Heart right ventricle (tissue), 16 donors: ENCODE measurements at regions not wholly inside any gene's neighbourhood (a gene's known extent, or its start where the extent isn't known, plus 50 kb on each side); places are given as distances from the start of the nearest gene placed in this dataset.

ENCODE experiments used
- ATAC-seq, 8 donors: fragments of 200-7000 bp; cut with Tn5 transposase; one replicate each; pipeline ENCODE4 v1.9.1; 2020; ENCODE audit warnings: mild to moderate bottlenecking in 8 of 8, moderate library complexity in 8 of 8, moderate number of reproducible peaks in 1 of 8
- DNase-seq, 2 donors: peaks; one replicate each; pipeline ENCODE4 v3.0.0-alpha.2; 2020
- H3K27ac ChIP-seq, 10 donors: fragments of 200-600 bp; sonication (generic) in 2 of 10; one replicate each; pipeline versions ENCODE4 v1.5.0 to v1.8.0; 2020 to 2022; ENCODE audit warnings: mild to moderate bottlenecking in 3 of 10
- H3K27me3 ChIP-seq, 7 donors: fragments of 200-600 bp; one replicate each; pipeline ENCODE4 v1.8.0; 2021 to 2022; ENCODE audit warnings: mild to moderate bottlenecking in 2 of 7
- H3K36me3 ChIP-seq, 9 donors: fragments of 200-600 bp; sonication (generic) in 1 of 9; one replicate each; pipeline versions ENCODE4 v1.5.0 to v1.8.0; 2020 to 2022; ENCODE audit warnings: mild to moderate bottlenecking in 2 of 9
- H3K4me1 ChIP-seq, 9 donors: fragments of 200-600 bp; sonication (generic) in 1 of 9; one replicate each; pipeline versions ENCODE4 v1.5.0 to v1.8.0; 2020 to 2022; ENCODE audit warnings: mild to moderate bottlenecking in 4 of 9
- H3K4me3 ChIP-seq, 10 donors: fragments of 200-600 bp; sonication (generic) in 2 of 10; one replicate each; pipeline versions ENCODE4 v1.5.0 to v1.8.0; 2020 to 2022; ENCODE audit warnings: mild to moderate bottlenecking in 7 of 10, moderate library complexity in 2 of 10
- H3K9me3 ChIP-seq, 11 donors: fragments of 200-600 bp in 10 of 11; sonication (generic) in 2 of 11; one replicate each; pipeline versions ENCODE4 v1.5.0 to v1.8.0; 2013 to 2022; ENCODE audit warnings: mild to moderate bottlenecking in 2 of 11, control low read depth in 1 of 11, moderate library complexity in 1 of 11
- WGBS, 2 donors: extraction: QIAGEN DNeasy Blood & Tissue Kit; methylation state at CpG; one replicate each; pipeline ENCODE4 v1.1.7; 2013; ENCODE audit warnings: inconsistent platforms in 1 of 2; 5-methylcytosine and 5-hydroxymethylcytosine counted together
- intact Hi-C, 10 donors: fragments of 100-400 bp; cut with DNase I; formaldehyde crosslinking; loops; one replicate each; pipeline versions ENCODE4 v1.11.1 to v1.14.2; 2022
- TF ChIP-seq, protein P1 (sequence below), 9 donors: fragments of 200-600 bp; sonication (generic) in 2 of 9; IDR thresholded peaks; one replicate each; pipeline versions ENCODE4 v1.5.0 to v1.8.0; 2021 to 2022; ENCODE audit warnings: antibody characterized with exemption in 9 of 9, mild to moderate bottlenecking in 5 of 9, moderate library complexity in 1 of 9
- donor health status: Arrhythmogenic right ventricular cardiomyopathy.
- donor health status: ischemic (EF 13 %, LVEDD 7.1; RV severe dilation, severe dysfunction).
- donor health status: healthy with polysubstance abuse.
- donor health status: DM: no; HTN: yes; CAD: no.
- donor health status: DM: no; HTN: no; CAD: no.
- donor health status: ischemic (EF 25% LVEDD 6.9; RV normal size, moderate dysfunction).
- donor health status: ischemic (EF 25% LVEDD 5.7; RV mildly dilated, moderate dysfunction).
- donor health status: healthy.
- donor health status: DM: yes; HTN: yes; CAD: no.
- donor health status: Ischemic cardiomyopathy.
- donor health status: ischemic (EF 35%, LVEDD 5.7; RV mildly dilated, moderate dysfunction).
- donor health status: nonischemic (EF 11% LVEDD 7.7; RV severe dilation, severe dysfunction).
- donor health status: DM: yes; HTN: yes; CAD: no.
- donor health status: PGD.
- donor health status: ischemic (EF 29% LVEDD 5.4; RV normal size, mild dysfunction).
- donor health status: nonischemic (EF 23%, LVEDD 6.1; RV moderate dilation, normal function).

DNA sequence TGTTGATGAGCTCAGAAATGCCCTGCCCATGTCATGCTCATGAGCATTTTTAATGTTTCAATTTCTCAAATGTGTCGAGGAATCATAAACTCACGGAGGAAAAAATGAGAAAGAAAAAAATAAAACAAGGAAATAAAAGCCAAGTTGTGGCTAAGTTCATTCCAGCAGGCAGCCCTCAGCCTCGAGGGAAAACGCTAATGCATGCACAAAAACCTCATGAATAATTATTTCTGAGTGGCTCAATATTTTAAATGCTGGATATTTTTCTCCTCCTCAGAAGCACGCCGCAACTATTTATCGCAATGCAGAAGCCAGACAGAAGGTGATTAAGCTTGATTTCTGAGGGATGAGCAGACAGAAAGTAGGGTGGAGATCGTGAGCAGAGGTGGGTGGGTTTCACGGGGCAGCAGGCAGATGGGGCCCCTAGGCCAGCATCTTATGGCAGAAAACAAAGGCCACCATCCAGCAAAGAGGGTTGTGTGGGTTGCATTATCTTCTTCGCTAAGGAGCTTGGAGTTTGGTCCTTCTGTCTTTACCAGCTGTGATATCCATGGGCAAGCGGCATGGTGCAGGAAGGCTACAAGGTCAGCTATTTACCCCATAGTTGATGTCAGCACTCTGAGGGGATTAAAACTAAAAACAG, 151.5 kb upstream of the LRFN2 start:
- ATAC-seq = no peak
- no peaks in the 10 kb centered on the region for H3K36me3 ChIP-seq
- no peak overlapping the region for H3K4me3 ChIP-seq
- TF ChIP-seq, protein P1, sequence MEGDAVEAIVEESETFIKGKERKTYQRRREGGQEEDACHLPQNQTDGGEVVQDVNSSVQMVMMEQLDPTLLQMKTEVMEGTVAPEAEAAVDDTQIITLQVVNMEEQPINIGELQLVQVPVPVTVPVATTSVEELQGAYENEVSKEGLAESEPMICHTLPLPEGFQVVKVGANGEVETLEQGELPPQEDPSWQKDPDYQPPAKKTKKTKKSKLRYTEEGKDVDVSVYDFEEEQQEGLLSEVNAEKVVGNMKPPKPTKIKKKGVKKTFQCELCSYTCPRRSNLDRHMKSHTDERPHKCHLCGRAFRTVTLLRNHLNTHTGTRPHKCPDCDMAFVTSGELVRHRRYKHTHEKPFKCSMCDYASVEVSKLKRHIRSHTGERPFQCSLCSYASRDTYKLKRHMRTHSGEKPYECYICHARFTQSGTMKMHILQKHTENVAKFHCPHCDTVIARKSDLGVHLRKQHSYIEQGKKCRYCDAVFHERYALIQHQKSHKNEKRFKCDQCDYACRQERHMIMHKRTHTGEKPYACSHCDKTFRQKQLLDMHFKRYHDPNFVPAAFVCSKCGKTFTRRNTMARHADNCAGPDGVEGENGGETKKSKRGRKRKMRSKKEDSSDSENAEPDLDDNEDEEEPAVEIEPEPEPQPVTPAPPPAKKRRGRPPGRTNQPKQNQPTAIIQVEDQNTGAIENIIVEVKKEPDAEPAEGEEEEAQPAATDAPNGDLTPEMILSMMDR (IDR thresholded peaks at IDR 0.05) = no peak
- 74 to 77% methylated on average over 11 of the region's 11 CpGs for WGBS, 2 donors
- intact Hi-C loops = no loop called here
- no peaks in the 10 kb centered on the region for H3K4me1 ChIP-seq
- H3K9me3 ChIP-seq = no peaks in the 10 kb centered on the region
- no peak overlapping the region for H3K27ac ChIP-seq
- no peak for DNase-seq
- peaks cover 0 to 30% (median 19%) of the 10 kb centered on the region in 7 donors for H3K27me3 ChIP-seq

DNA sequence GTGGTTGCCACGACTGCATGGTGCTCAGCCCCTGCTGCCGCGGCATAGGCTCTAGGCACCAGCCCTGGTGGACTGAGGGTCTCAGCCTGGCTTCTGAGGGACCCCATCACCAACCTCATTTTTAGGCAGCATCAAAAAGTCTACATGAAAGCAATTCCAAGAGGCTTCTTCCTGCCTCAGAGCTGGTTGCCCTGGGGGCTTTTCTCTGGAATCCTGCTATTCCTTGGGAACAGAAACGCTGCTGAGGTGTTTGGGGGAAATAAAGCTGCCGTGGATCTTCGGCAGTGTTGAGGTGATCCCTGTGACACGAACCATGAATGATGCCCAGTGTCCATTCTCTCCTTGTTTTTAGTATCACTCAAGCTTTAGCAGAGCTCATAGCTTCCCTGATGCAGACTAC, 148.4 kb upstream of the LRFN2 start:
- H3K36me3 ChIP-seq = no peaks in the 10 kb centered on the region
- intact Hi-C loops = no loop called here
- DNase-seq (no peak), ATAC-seq (no peak)
- H3K4me3 ChIP-seq = no peak overlapping the region
- H3K27me3 ChIP-seq = peaks cover 0 to 30% (median 14%) of the 10 kb centered on the region in 7 donors
- TF ChIP-seq, protein P1 (IDR thresholded peaks at IDR 0.05) = no peak
- no peak overlapping the region for H3K27ac ChIP-seq
- no peaks in the 10 kb centered on the region for H3K9me3 ChIP-seq
- no peaks in the 10 kb centered on the region for H3K4me1 ChIP-seq
- WGBS, 2 donors = 78% methylated on average over 7 of the region's 7 CpGs

DNA sequence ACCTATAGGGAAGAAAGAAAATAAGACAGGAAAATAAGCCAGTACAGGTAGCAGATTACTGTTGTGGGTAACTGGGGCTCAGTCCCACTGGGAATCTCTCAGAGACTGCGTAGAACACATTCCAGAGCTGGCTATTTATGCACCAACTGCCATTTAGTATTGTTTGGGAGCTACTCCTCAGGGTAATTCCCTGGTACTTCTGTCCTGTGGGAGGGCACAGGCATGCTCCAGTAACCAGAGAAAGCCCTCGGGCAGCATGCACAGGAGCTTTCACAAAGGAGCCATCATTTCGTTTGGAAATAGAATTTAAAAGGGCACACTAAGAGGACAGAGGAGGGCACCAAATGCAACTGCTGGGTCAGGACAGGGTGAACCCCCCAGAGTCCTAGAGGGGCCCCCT, 148.0 kb upstream of the LRFN2 start:
- intact Hi-C loops = no loop called here
- DNase-seq = no peak
- WGBS, 2 donors = 58 to 62% methylated on average over 3 of the region's 3 CpGs
- no peak for ATAC-seq
- no peaks in the 10 kb centered on the region for H3K4me1 ChIP-seq
- no peaks in the 10 kb centered on the region for H3K36me3 ChIP-seq
- H3K9me3 ChIP-seq = no peaks in the 10 kb centered on the region
- H3K4me3 ChIP-seq = no peak overlapping the region
- TF ChIP-seq, protein P1 (IDR thresholded peaks at IDR 0.05) = no peak
- peaks cover 0 to 30% (median 14%) of the 10 kb centered on the region in 7 donors for H3K27me3 ChIP-seq
- H3K27ac ChIP-seq = no peak overlapping the region

DNA sequence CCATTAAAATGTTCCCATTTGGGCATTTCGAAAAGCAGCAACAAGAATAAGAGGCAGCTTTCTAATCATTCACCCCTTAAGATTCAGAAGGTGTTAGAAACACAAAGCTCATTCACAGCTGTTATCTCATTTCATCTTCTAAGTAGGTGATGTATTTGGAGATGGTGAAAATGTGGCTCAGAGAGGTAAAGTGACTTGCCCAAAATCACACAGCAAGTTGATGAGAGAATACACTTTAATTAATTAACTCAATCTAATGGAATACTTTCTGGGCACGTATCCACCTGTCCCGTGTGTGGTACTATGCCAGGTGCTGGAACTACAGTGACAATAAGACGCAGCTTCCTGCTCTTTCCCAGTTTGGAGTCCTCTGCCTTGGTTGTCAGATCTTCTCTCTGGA, 147.4 kb upstream of the LRFN2 start:
- Histone ChIP-seq H3K4me3 (no peak overlapping the region), H3K9me3 (no peaks in the 10 kb centered on the region), H3K27ac (no peak overlapping the region), H3K36me3 (no peaks in the 10 kb centered on the region), H3K4me1 (no peaks in the 10 kb centered on the region), H3K27me3 (peaks cover 0 to 30% (median 14%) of the 10 kb centered on the region in 7 donors)
- WGBS, 2 donors = 88 to 93% methylated on average over 4 of the region's 4 CpGs
- intact Hi-C loops = no loop called here
- ATAC-seq = no peak
- no peak for DNase-seq
- TF ChIP-seq, protein P1 (IDR thresholded peaks at IDR 0.05) = no peak
